ENCODE measurements at regions not wholly inside any gene's neighbourhood (a gene's known extent, or its start where the extent isn't known, plus 50 kb on each side); places are given as distances from the start of the nearest gene placed in this dataset.

- CTCF ChIA-PET = no interaction called here
- TF ChIP-seq CTCF (IDR thresholded peaks at IDR 0.05; ENCODE audit: low read depth, low read length) = no peak
- Histone ChIP-seq H3K4me3 (ENCODE audit: low read depth, low read length) (no peak overlapping the region), H3K9me3 (ENCODE audit: control insufficient read depth, insufficient read depth, low read length) (no peaks in the 10 kb centered on the region), H3K27ac (ENCODE audit: low read depth, low read length) (no peak overlapping the region), H3K27me3 (ENCODE audit: control insufficient read depth, insufficient read depth, low read length) (no peaks in the 10 kb centered on the region)
- DNase-seq (ENCODE audit: low read depth, low spot score) = no peak
- POLR2A ChIA-PET = no interaction called here
These were observed 1330.6 kb downstream of the DSC3 start for GRCh38 chr18:29711932-29712331.

- POLR2A ChIA-PET = no interaction called here
- no peak for DNase-seq (ENCODE audit: low read depth, low spot score)
- CTCF ChIA-PET = no interaction called here
These were observed 1349.2 kb downstream of the DSC3 start for GRCh38 chr18:29693334-29693733.

GRCh38 chr18:29681578-29681977 is 1361.0 kb downstream of the DSC3 start:
- no peak overlapping the region for H3K27ac ChIP-seq (ENCODE audit: low read depth, low read length)
- ChIA-PET POLR2A (no interaction called here), CTCF (no interaction called here)
- H3K27me3 ChIP-seq (ENCODE audit: control insufficient read depth, insufficient read depth, low read length) = no peaks in the 10 kb centered on the region
- TF ChIP-seq CTCF (IDR thresholded peaks at IDR 0.05; ENCODE audit: low read depth, low read length) = no peak
- no peaks in the 10 kb centered on the region for H3K9me3 ChIP-seq (ENCODE audit: control insufficient read depth, insufficient read depth, low read length)
- no peak for DNase-seq (ENCODE audit: low read depth, low spot score)
- no peak overlapping the region for H3K4me3 ChIP-seq (ENCODE audit: low read depth, low read length)

More at GRCh38 chr18:29693334-29693733, 1349.2 kb downstream of the DSC3 start:
- H3K4me3 ChIP-seq (ENCODE audit: low read depth, low read length) = no peak overlapping the region
- no peak for TF ChIP-seq CTCF (IDR thresholded peaks at IDR 0.05; ENCODE audit: low read depth, low read length)
- H3K27ac ChIP-seq (ENCODE audit: low read depth, low read length) = no peak overlapping the region
- no peaks in the 10 kb centered on the region for H3K9me3 ChIP-seq (ENCODE audit: control insufficient read depth, insufficient read depth, low read length)
- no peaks in the 10 kb centered on the region for H3K27me3 ChIP-seq (ENCODE audit: control insufficient read depth, insufficient read depth, low read length)

GRCh38 chr18:29664278-29665036 is 1378.1 kb downstream of the DSC3 start:
- POLR2A ChIA-PET = no interaction called here
- no peak overlapping the region for H3K27ac ChIP-seq (ENCODE audit: low read depth, low read length)

More at GRCh38 chr18:29664278-29665036, 1378.1 kb downstream of the DSC3 start:
- no peak for DNase-seq (ENCODE audit: low read depth, low spot score)
- no peaks in the 10 kb centered on the region for H3K27me3 ChIP-seq (ENCODE audit: control insufficient read depth, insufficient read depth, low read length)
- CTCF ChIA-PET = interaction anchor here (0.6 kb wide), 1 partner anchor 1907 kb away, joined by 3 read pairs; no protein-coding TSS in a partner anchor
- no peaks in the 10 kb centered on the region for H3K9me3 ChIP-seq (ENCODE audit: control insufficient read depth, insufficient read depth, low read length)
- TF ChIP-seq CTCF (IDR thresholded peaks at IDR 0.05; ENCODE audit: low read depth, low read length) = no peak
- no peak overlapping the region for H3K4me3 ChIP-seq (ENCODE audit: low read depth, low read length)

Data from AG04450 (cell line).